OCI-LY3 (cell line): ENCODE measurements at regions not wholly inside any gene's neighbourhood (a gene's known extent, or its start where the extent isn't known, plus 50 kb on each side); places are given as distances from the start of the nearest gene placed in this dataset.

ENCODE experiments used
- CTCF ChIP-seq: fragments of 200-600, 300-600 bp; sonication (generic); IDR thresholded peaks from 2 replicates; pipeline ENCODE4 v1.5.1; 2014; ENCODE audit warnings: antibody characterized with exemption, low read length, low read depth
- EZH2phosphoT487 ChIP-seq: fragments of 200-600 bp; shearing (Covaris generic); IDR thresholded peaks from 2 replicates; pipeline ENCODE4 v1.6.1; 2018; ENCODE audit warnings: antibody characterized with exemption, mixed run types, low read depth

GRCh38 chr15:47511261-47511660, 206.0 kb upstream of the SEMA6D start:
- TF ChIP-seq CTCF (no peak), EZH2phosphoT487 (no peak)
